C4-2B (cell line): ENCODE measurements at regions not wholly inside any gene's neighbourhood (a gene's known extent, or its start where the extent isn't known, plus 50 kb on each side); places are given as distances from the start of the nearest gene placed in this dataset.

Experiments used
- H3K27ac ChIP-seq: fragments of 450-650 bp; 2 replicates; pipeline ENCODE4 v1.5.1; 2017
- CTCF ChIP-seq: fragments of 450-650 bp; conservative IDR thresholded peaks from 2 replicates; pipeline ENCODE4 v1.5.1; 2017; ENCODE audit warnings: mild to moderate bottlenecking
- ZFX ChIP-seq: fragments of 450-650 bp; IDR thresholded peaks from 2 replicates; pipeline ENCODE4 v1.6.1; 2017

- no peak overlapping the region for H3K27ac ChIP-seq
- no peak for TF ChIP-seq CTCF
- no peak for TF ChIP-seq ZFX
Measured at GRCh38 chr14:83485591-83485990, 1951.9 kb upstream of the SEL1L start.

GRCh38 chr14:83491091-83491490 is 1957.4 kb upstream of the SEL1L start:
- no peak overlapping the region for H3K27ac ChIP-seq
- TF ChIP-seq ZFX (no peak), CTCF (no peak)

- no peak overlapping the region for H3K27ac ChIP-seq
- TF ChIP-seq ZFX (no peak), CTCF (no peak)
Measured at GRCh38 chr14:83520837-83521236, 1987.2 kb upstream of the SEL1L start.

GRCh38 chr14:83529531-83529930 is 1995.9 kb upstream of the SEL1L start:
- no peak overlapping the region for H3K27ac ChIP-seq
- TF ChIP-seq ZFX: no peak
- TF ChIP-seq CTCF: no peak

GRCh38 chr14:83533734-83534133 is 1996.2 kb upstream of the FLRT2 start:
- no peak overlapping the region for H3K27ac ChIP-seq
- TF ChIP-seq ZFX (no peak), CTCF (no peak)

- no peak overlapping the region for H3K27ac ChIP-seq
Measured at GRCh38 chr14:83534995-83535394, 1994.9 kb upstream of the FLRT2 start.

GRCh38 chr14:83535444-83535843 is 1994.5 kb upstream of the FLRT2 start:
- TF ChIP-seq ZFX (no peak), CTCF (no peak)
- H3K27ac ChIP-seq: no peak overlapping the region

More at GRCh38 chr14:83534995-83535394, 1994.9 kb upstream of the FLRT2 start:
- TF ChIP-seq ZFX (no peak), CTCF (no peak)
